ENCODE measurements at regions not wholly inside any gene's neighbourhood (a gene's known extent, or its start where the extent isn't known, plus 50 kb on each side); places are given as distances from the start of the nearest gene placed in this dataset.

DNA sequence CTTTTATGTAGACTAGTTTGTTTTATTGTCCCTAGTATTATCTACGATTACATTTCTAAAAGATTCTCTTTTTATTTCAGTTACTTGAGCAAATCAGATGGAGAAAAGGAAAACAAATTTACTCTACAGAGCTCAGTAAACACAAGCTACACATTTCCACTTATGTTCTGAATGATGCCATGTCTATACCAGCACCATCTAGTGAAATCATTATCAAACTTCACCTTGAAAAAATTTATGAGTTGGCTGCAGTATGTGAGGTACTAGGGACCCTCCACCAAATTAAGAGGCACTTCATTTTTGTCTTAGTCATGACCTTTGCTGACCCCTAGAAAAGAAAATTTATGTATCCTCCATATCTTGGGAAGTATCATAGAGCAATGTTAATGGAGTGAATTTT is 827.4 kb downstream of the SI start:
- no peak for ATAC-seq
- intact Hi-C loops (cut with DNase I, micrococcal nuclease): no loop called here
- Histone ChIP-seq H3K4me3 (no peak overlapping the region), H3K4me1 (ENCODE audit: low read depth) (no peaks in the 10 kb centered on the region), H3K36me3 (ENCODE audit: low read depth) (no peaks in the 10 kb centered on the region), H3K9me3 (no peaks in the 10 kb centered on the region)
- TF ChIP-seq, protein P1, sequence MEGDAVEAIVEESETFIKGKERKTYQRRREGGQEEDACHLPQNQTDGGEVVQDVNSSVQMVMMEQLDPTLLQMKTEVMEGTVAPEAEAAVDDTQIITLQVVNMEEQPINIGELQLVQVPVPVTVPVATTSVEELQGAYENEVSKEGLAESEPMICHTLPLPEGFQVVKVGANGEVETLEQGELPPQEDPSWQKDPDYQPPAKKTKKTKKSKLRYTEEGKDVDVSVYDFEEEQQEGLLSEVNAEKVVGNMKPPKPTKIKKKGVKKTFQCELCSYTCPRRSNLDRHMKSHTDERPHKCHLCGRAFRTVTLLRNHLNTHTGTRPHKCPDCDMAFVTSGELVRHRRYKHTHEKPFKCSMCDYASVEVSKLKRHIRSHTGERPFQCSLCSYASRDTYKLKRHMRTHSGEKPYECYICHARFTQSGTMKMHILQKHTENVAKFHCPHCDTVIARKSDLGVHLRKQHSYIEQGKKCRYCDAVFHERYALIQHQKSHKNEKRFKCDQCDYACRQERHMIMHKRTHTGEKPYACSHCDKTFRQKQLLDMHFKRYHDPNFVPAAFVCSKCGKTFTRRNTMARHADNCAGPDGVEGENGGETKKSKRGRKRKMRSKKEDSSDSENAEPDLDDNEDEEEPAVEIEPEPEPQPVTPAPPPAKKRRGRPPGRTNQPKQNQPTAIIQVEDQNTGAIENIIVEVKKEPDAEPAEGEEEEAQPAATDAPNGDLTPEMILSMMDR (IDR thresholded peaks at IDR 0.05): no peak
- no peak for DNase-seq

DNA sequence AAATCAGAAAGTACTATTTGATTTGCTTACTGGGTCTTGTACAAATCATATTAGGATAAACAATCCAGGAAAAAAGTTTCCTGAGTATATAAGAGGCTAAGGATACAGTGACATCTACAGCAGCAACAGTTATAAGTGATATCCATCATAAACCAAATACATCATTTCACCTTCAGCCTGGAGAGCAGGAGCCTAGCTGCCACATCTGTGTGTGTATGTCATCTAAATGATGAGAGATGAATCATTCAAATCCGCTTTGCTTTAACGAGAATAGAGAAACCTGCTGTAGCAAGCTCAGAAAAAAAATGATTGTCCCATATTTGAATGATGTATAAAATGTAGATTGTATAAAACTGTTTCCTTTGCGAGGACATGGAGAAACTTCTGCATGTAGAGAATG is 841.4 kb downstream of the SI start:
- H3K36me3 ChIP-seq (ENCODE audit: low read depth): no peaks in the 10 kb centered on the region
- ATAC-seq (no peak), DNase-seq (no peak)
- TF ChIP-seq, protein P1 (IDR thresholded peaks at IDR 0.05): no peak
- no peaks in the 10 kb centered on the region for H3K4me1 ChIP-seq (ENCODE audit: low read depth)
- H3K4me3 ChIP-seq: no peak overlapping the region
- H3K9me3 ChIP-seq: no peaks in the 10 kb centered on the region
- intact Hi-C loops (cut with DNase I, micrococcal nuclease): no loop called here

DNA sequence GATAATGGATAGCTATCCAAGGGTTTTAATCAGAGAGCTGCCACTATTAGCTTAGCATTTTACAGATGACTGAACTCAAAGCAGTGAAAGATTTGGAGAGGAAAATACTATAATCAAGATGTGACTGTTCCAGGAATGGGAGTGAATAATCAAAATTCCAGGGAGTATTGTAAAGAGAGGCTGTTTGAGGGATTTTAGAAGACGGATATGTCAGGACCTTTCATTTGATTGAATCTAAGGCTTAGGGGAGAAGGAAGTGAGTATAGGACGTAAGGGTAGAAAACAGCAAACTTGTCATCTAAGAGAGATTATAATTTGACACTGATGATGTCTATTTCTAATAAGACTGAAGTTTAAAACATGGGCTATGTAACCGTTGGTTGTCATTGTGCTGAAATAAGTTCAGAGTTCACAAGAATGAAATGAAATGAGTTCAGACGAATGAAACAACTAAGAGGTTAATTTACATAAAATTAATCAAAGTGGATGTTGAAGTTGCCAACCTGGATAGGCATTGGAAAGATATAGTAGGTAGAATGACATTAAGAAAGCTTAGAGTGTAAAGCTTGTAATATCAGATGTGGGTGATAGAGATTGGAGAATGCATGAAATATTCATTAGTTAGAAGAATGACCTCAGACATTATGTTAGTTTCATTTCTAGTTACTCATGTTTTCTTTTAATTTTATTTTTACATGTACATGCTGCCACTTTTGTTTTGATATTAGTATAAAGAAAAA is 842.8 kb downstream of the SI start:
- TF ChIP-seq, protein P1 (IDR thresholded peaks at IDR 0.05): no peak
- Histone ChIP-seq H3K4me3 (no peak overlapping the region), H3K9me3 (no peaks in the 10 kb centered on the region), H3K36me3 (ENCODE audit: low read depth) (no peaks in the 10 kb centered on the region), H3K4me1 (ENCODE audit: low read depth) (no peaks in the 10 kb centered on the region)
- ATAC-seq (no peak), DNase-seq (no peak)
- intact Hi-C loops (cut with DNase I, micrococcal nuclease): no loop called here

DNA sequence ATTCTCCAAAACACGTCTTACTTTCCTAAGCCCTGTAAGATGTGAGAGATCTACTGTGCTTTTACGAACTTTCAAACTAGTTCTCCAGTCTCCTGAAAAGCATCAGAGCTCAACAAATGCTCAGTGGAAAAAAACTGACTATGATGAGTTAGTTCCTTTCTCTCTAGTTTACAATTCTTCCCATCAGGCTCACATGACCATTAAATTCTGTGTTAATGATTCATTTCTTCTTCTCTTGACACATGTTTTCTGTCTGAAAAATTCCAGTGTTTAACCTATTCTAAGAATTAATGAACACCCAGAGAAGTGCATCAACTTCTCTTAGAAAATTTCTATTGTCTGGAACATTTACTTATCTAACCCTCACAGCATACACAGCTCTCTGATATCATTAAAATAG is 844.3 kb downstream of the SI start:
- no peaks in the 10 kb centered on the region for H3K36me3 ChIP-seq (ENCODE audit: low read depth)
- TF ChIP-seq, protein P1 (IDR thresholded peaks at IDR 0.05): no peak
- H3K4me3 ChIP-seq: no peak overlapping the region
- ATAC-seq (no peak), DNase-seq (no peak)
- intact Hi-C loops (cut with DNase I, micrococcal nuclease): no loop called here
- no peaks in the 10 kb centered on the region for H3K9me3 ChIP-seq
- no peaks in the 10 kb centered on the region for H3K4me1 ChIP-seq (ENCODE audit: low read depth)

DNA sequence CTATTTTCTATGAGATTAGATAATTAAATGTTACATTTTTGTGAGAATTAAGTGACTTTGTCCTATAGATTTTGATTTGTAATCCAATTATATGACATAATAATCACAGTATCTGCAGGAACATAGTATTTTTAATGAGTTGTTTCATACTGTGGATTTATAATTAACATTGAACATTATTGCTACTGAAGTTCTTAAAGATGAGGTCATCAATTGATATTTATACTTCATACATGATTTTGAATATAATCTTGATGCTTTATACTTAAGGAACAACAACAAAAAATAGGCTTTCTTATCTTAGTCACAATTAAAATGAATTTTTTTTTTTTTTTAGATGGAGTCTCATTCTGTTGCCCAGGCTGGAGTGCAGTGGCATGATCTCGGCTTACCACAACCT is 846.6 kb downstream of the SI start:
- TF ChIP-seq, protein P1 (IDR thresholded peaks at IDR 0.05): no peak
- H3K4me1 ChIP-seq (ENCODE audit: low read depth): no peaks in the 10 kb centered on the region

More for the DNA sequence above, 846.6 kb downstream of the SI start:
- ATAC-seq (no peak), DNase-seq (no peak)
- intact Hi-C loops (cut with DNase I, micrococcal nuclease): no loop called here
- no peaks in the 10 kb centered on the region for H3K9me3 ChIP-seq
- no peaks in the 10 kb centered on the region for H3K36me3 ChIP-seq (ENCODE audit: low read depth)
- H3K4me3 ChIP-seq: no peak overlapping the region
